ENCODE measurements at regions not wholly inside any gene's neighbourhood (a gene's known extent, or its start where the extent isn't known, plus 50 kb on each side); places are given as distances from the start of the nearest gene placed in this dataset.

DNA sequence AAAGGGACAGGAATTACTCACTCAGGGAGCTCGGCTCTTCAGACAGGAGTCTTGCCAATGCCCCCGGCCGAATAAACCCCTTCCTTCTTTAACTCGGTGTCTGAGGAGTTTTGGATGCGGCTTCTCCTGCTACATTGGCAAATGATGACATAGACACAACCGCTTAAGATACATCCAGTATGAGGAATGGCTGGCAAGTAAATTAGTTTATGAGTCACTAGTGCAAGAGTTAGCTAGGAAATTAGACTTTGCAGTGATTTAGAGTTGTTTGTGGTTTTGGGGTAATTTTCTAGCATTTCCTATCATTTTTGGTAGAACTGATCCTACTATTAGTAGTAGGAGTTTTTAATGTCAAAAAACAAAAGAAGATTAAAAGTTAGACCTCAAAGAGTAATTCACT lies 166.2 kb downstream of the SLITRK1 start:
- RAD21 ChIA-PET (ENCODE audit: unreplicated experiment): no interaction called here
- in situ Hi-C loops (cut with MboI): no loop called here
- POLR2A ChIA-PET: no interaction called here
- 48% methylated on average over 6 of the region's 6 CpGs for WGBS (ENCODE audit: insufficient coverage, insufficient replicate concordance, low lambda C conversion rate, missing lambda C conversion rate)
- SMC1A ChIA-PET (ENCODE audit: uncharacterized antibody, unreplicated experiment): no interaction called here
- Histone ChIP-seq H2AFZ (ENCODE audit: control insufficient read depth, low read depth, low read length) (no peak overlapping the region), H3K4me2 (ENCODE audit: control insufficient read depth, insufficient read depth) (no peak overlapping the region), H3K4me1 (ENCODE audit: control insufficient read depth, insufficient read depth, low read length) (no peaks in the 10 kb centered on the region), H3K27me3 (replicated peaks in 1 of 2; ENCODE audit: control insufficient read depth in 2 of 2, insufficient read depth in 2 of 2, low read length in 1 of 2) (no peaks in the 10 kb centered on the region), H3K4me3 (no peak overlapping the region), H3K79me2 (ENCODE audit: control insufficient read depth, insufficient read depth, low read length) (no peaks in the 10 kb centered on the region), H4K20me1 (ENCODE audit: control insufficient read depth, insufficient read depth) (no peaks in the 10 kb centered on the region), H3K36me3 (ENCODE audit: control insufficient read depth in 2 of 2, insufficient read depth in 2 of 2, low read length in 1 of 2) (no peaks in the 10 kb centered on the region), H3K9me3 (replicated peaks; ENCODE audit: control insufficient read depth, insufficient read depth, low read length) (no peaks in the 10 kb centered on the region), H3K9ac (ENCODE audit: control insufficient read depth, insufficient read depth, low read length) (no peak overlapping the region), H3K27ac (ENCODE audit: control insufficient read depth, insufficient read depth) (no peak overlapping the region)
- TF ChIP-seq EGR1 (IDR thresholded peaks at IDR 0.05; ENCODE audit: borderline replicate concordance in 1 of 2, low read depth in 2 of 2, low read length in 2 of 2) (no peak), ASH2L (IDR thresholded peaks at IDR 0.05; ENCODE audit: borderline replicate concordance, low read depth) (no peak), NR2C1 (IDR thresholded peaks at IDR 0.05) (no peak), STAT1 (conservative IDR thresholded peaks at IDR 0.05) (no peak), NRF1 (conservative IDR thresholded peaks at IDR 0.05; ENCODE audit: low read depth, low read length) (no peak), FOS (IDR thresholded peaks at IDR 0.05; ENCODE audit: borderline replicate concordance, extremely low read depth, insufficient read length) (no peak), ESRRA (IDR thresholded peaks at IDR 0.05; ENCODE audit: low read length) (no peak), RUNX3 (IDR thresholded peaks at IDR 0.05; ENCODE audit: low read length) (no peak), EZH2 (IDR thresholded peaks at IDR 0.05; ENCODE audit: borderline replicate concordance, control insufficient read depth, low read depth, low read length) (no peak), POLR2AphosphoS2 (IDR thresholded peaks at IDR 0.05; ENCODE audit: low read depth, low read length) (no peak), POLR2A (IDR thresholded peaks at IDR 0.05; ENCODE audit: low read depth, low read length) (no peak), FOXM1 (IDR thresholded peaks at IDR 0.05; ENCODE audit: low read depth, low read length) (no peak), SREBF2 (IDR thresholded peaks at IDR 0.05; ENCODE audit: low read length) (no peak), TBL1XR1 (IDR thresholded peaks at IDR 0.05; ENCODE audit: low read depth, low read length) (no peak)
- TF ChIP-seq, protein P1, sequence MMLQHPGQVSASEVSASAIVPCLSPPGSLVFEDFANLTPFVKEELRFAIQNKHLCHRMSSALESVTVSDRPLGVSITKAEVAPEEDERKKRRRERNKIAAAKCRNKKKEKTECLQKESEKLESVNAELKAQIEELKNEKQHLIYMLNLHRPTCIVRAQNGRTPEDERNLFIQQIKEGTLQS (IDR thresholded peaks at IDR 0.05; ENCODE audit: borderline replicate concordance, extremely low read depth, low read depth, low read length): no peak
- TF ChIP-seq, protein P2, sequence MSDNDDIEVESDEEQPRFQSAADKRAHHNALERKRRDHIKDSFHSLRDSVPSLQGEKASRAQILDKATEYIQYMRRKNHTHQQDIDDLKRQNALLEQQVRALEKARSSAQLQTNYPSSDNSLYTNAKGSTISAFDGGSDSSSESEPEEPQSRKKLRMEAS (IDR thresholded peaks at IDR 0.05; ENCODE audit: low read depth, low read length): no peak
- TF ChIP-seq, protein P3, sequence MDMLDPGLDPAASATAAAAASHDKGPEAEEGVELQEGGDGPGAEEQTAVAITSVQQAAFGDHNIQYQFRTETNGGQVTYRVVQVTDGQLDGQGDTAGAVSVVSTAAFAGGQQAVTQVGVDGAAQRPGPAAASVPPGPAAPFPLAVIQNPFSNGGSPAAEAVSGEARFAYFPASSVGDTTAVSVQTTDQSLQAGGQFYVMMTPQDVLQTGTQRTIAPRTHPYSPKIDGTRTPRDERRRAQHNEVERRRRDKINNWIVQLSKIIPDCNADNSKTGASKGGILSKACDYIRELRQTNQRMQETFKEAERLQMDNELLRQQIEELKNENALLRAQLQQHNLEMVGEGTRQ (IDR thresholded peaks at IDR 0.05; ENCODE audit: borderline replicate concordance, low read depth, low read length): no peak
- TF ChIP-seq, protein P4, sequence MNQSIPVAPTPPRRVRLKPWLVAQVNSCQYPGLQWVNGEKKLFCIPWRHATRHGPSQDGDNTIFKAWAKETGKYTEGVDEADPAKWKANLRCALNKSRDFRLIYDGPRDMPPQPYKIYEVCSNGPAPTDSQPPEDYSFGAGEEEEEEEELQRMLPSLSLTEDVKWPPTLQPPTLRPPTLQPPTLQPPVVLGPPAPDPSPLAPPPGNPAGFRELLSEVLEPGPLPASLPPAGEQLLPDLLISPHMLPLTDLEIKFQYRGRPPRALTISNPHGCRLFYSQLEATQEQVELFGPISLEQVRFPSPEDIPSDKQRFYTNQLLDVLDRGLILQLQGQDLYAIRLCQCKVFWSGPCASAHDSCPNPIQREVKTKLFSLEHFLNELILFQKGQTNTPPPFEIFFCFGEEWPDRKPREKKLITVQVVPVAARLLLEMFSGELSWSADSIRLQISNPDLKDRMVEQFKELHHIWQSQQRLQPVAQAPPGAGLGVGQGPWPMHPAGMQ (IDR thresholded peaks at IDR 0.05; ENCODE audit: borderline replicate concordance): no peak
- no peak for DNase-seq (ENCODE audit: low read depth, low spot score)
- no peak for FAIRE-seq
- CTCF ChIA-PET: no interaction called here
- no TSS peak for BruUV-seq (replicated peaks)
- ATAC-seq: no peak
- intact Hi-C loops (cut with micrococcal nuclease; ENCODE audit: unreplicated experiment): no loop called here

Measured in GM12878 (cell line).